ENCODE measurements at regions not wholly inside any gene's neighbourhood (a gene's known extent, or its start where the extent isn't known, plus 50 kb on each side); places are given as distances from the start of the nearest gene placed in this dataset.

DNA sequence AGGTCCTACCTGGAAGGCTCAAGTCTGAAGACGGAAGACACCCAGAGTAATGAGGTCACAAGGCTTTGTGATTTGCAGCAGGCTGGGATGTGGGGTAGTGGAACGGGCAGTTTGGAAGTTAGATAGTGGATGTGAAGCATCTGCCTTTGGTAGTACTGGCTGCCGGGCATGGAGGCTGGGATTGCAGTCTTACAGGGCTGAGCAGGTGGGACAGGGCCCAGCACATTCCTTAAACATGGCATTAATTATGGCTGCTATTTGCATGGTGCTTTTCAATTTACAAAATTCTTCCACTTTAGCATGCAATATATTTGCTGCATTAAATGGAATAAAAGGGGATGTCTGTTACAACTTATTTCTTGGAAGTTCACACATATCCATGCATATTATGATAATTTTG lies 161.2 kb downstream of the UTP18 start:
- TF ChIP-seq, protein P1, sequence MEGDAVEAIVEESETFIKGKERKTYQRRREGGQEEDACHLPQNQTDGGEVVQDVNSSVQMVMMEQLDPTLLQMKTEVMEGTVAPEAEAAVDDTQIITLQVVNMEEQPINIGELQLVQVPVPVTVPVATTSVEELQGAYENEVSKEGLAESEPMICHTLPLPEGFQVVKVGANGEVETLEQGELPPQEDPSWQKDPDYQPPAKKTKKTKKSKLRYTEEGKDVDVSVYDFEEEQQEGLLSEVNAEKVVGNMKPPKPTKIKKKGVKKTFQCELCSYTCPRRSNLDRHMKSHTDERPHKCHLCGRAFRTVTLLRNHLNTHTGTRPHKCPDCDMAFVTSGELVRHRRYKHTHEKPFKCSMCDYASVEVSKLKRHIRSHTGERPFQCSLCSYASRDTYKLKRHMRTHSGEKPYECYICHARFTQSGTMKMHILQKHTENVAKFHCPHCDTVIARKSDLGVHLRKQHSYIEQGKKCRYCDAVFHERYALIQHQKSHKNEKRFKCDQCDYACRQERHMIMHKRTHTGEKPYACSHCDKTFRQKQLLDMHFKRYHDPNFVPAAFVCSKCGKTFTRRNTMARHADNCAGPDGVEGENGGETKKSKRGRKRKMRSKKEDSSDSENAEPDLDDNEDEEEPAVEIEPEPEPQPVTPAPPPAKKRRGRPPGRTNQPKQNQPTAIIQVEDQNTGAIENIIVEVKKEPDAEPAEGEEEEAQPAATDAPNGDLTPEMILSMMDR (IDR thresholded peaks at IDR 0.05; ENCODE audit: control insufficient read depth, extremely low read depth, insufficient read depth) = no peak
- H3K4me3 ChIP-seq (ENCODE audit: low read depth, low read length) = no peak overlapping the region
- DNase-seq (ENCODE audit: low read depth) = no peak

DNA sequence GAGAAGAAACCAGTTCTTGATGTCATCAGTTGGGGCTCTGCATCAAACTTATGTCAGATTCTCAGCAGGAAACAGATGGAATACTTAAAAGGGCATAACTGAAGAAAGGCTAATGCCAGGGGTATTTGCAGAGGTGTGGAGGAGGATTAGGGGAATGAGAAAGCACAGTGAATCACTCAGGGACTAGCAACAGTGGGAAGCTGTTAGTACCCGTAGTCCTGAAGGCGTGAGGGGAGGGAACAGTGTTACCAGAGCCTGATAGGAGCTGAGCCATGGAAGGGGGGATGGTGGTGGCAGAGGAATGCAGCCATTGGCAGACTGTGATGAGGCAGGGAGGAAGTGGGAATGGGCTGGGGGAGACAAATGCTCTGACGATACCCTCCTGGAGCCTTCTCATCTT lies 162.3 kb downstream of the UTP18 start:
- no peak overlapping the region for H3K4me3 ChIP-seq (ENCODE audit: low read depth, low read length)
- no peak for DNase-seq (ENCODE audit: low read depth)
- TF ChIP-seq, protein P1 (IDR thresholded peaks at IDR 0.05; ENCODE audit: control insufficient read depth, extremely low read depth, insufficient read depth) = no peak

DNA sequence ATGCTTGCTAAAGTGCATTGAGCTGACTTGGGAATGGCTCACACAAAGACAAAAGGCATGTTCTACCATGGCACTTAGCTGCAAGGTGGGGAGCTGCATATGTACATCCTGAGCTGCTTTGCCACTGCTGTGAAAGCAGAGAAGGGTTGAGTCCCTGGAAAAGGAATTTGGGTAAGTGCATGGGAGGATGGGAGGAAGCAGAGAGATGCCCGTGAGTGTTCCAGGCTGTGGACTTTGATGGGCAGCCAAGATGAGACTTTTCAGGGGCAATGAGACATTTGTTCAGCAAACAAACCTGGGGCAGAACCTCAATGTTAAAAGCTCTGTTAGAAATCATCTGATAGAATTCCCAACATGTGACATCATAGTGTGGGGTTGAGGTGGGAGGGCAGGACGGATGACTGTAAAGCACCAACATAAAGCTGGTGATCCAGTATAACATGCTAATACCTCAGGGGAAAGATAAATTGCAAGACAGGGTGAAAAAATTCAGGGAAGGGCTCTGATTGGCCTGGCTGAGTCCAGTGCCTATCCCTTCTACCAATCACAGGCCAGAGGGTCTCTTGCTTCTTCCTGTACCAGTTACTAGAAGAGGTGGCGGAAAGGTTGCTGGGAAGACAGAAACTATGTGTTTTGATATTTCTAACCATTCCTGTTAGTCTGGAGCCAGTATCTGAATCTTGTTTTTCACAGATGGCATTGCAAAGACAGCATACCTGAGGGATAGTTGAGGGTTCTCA lies 163.2 kb downstream of the UTP18 start:
- TF ChIP-seq, protein P1 (IDR thresholded peaks at IDR 0.05; ENCODE audit: control insufficient read depth, extremely low read depth, insufficient read depth) = no peak
- DNase-seq (ENCODE audit: low read depth) = no peak
- no peak overlapping the region for H3K4me3 ChIP-seq (ENCODE audit: low read depth, low read length)

DNA sequence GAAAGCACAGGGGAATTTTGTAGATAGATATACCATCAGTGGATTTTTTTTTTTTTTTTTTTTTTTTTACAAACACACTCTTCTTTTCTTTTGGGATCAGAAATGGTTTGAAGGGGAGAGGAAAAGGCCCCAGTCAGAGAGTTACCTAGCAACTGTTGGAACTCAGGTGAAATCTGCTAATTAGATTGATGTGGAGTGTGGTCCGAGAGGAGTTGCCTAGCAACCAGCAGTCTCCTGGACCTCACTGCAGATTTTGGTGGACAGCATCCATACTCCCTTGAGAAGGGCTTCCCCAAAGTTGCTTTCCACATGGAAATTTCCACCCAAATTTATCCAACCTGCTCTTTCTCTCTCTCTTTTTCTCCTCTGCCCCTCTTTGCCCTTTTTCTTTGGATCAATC lies 165.4 kb downstream of the UTP18 start:
- H3K4me3 ChIP-seq (ENCODE audit: low read depth, low read length) = no peak overlapping the region
- DNase-seq (ENCODE audit: low read depth) = no peak
- TF ChIP-seq, protein P1 (IDR thresholded peaks at IDR 0.05; ENCODE audit: control insufficient read depth, extremely low read depth, insufficient read depth) = no peak

DNA sequence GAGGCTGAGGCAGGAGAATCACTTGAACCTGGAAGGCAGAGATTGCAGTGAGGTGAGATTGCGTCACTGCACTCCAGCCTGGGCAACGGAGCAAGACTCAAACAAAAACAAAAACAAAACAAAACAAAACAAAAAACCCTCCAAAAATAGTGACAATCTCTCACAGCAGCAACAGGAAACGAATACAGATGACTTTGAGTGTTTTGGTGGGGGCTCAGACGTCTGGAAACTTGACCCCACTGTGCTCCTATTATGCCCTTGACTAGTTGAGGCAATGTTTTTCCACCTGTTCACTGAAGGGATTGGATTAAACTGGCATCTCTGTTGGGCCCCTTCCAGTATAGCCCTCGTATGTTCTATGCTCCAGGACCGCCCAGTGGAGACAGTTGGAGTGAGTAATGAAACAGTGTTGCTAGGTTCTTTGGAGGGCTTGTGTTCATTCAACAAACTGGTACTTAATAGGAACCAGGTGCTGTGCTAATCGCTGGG lies 167.0 kb downstream of the UTP18 start:
- DNase-seq (ENCODE audit: low read depth) = no peak
- no peak overlapping the region for H3K4me3 ChIP-seq (ENCODE audit: low read depth, low read length)
- TF ChIP-seq, protein P1 (IDR thresholded peaks at IDR 0.05; ENCODE audit: control insufficient read depth, extremely low read depth, insufficient read depth) = no peak

DNA sequence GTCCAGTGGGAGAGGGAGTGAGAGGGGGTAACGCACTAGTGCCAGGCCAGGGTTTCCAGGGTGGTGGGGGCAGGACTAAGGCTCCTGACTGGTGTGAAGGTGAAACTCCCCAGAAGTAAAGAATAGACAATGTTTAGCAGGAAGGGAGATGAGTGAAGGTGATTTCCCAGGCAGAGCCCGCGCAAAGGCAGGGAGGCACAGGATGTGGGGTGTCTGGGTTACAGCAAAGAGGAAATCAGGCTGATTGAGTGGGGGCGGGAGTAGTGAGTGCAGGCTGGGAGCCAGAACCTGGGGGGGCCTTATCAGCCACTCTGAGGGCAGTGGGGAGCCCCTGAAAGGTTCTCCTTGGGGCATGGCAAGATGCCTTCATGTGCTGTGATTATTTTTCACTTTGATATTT lies 167.5 kb downstream of the UTP18 start:
- no peak for DNase-seq (ENCODE audit: low read depth)
- H3K4me3 ChIP-seq (ENCODE audit: low read depth, low read length) = no peak overlapping the region
- TF ChIP-seq, protein P1 (IDR thresholded peaks at IDR 0.05; ENCODE audit: control insufficient read depth, extremely low read depth, insufficient read depth) = no peak
